Brain microvascular endothelial cell (primary cell): ENCODE measurements at regions not wholly inside any gene's neighbourhood (a gene's known extent, or its start where the extent isn't known, plus 50 kb on each side); places are given as distances from the start of the nearest gene placed in this dataset.

Source experiments
- DNase-seq: peaks from one replicate; pipeline ENCODE4 v3.0.0-alpha.2; 2020
- H3K27ac ChIP-seq: fragments of 250-450 bp; sonication (Bioruptor Pico); 2 replicates; pipeline ENCODE4 v1.5.1; 2020; ENCODE audit warnings: mild to moderate bottlenecking, moderate library complexity
- H3K27me3 ChIP-seq: fragments of 250-450 bp; sonication (Bioruptor Pico); replicated peaks from 2 replicates; pipeline ENCODE4 v1.5.1; 2020; ENCODE audit warnings: mild to moderate bottlenecking
- H3K36me3 ChIP-seq: fragments of 250-450 bp; sonication (Bioruptor Pico); replicated peaks from 2 replicates; pipeline ENCODE4 v1.5.1; 2020; ENCODE audit warnings: mild to moderate bottlenecking
- H3K4me3 ChIP-seq: 2 replicates; pipeline ENCODE4 v1.5.1; 2011; ENCODE audit warnings: low read depth, mild to moderate bottlenecking, control low read depth, low read length, moderate library complexity
- CTCF ChIP-seq: IDR thresholded peaks from 2 replicates; pipeline ENCODE4 v1.5.1; 2011; ENCODE audit warnings: low read depth, mild to moderate bottlenecking, moderate library complexity, low read length, control low read depth, inconsistent platforms; ENCODE audit errors: missing control alignments
- in situ Hi-C: cut with HindIII; loops from 2 replicates; pipeline ENCODE4 v1.10.0; 2017; ENCODE audit warnings: low sequenced_read_pairs, low pct_ligation_motif_present

DNA sequence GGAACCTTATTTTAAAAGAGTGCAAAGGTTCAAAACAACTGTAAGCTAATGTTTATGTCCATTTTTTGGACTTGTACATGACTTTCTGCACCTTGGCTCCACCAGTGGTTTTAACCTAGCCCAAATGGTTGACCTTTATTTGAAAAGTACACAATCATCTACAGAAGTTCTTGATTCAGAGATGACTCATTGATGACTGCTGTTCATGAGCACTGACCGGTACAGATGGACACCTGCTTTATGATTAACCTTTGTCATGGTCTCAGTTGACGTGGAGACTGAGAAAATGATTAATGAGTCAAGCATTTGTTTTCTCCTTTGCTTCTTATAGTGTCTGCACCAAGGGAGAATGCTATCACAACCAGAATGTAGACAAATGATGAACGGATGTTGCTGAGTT, 55.7 kb upstream of the PTER start:
- Histone ChIP-seq H3K27me3 (no peaks in the 10 kb centered on the region), H3K36me3 (no peaks in the 10 kb centered on the region), H3K4me3 (no peak overlapping the region), H3K27ac (no peak overlapping the region)
- no peak for DNase-seq
- no peak for TF ChIP-seq CTCF
- in situ Hi-C loops, result no loop called here

DNA sequence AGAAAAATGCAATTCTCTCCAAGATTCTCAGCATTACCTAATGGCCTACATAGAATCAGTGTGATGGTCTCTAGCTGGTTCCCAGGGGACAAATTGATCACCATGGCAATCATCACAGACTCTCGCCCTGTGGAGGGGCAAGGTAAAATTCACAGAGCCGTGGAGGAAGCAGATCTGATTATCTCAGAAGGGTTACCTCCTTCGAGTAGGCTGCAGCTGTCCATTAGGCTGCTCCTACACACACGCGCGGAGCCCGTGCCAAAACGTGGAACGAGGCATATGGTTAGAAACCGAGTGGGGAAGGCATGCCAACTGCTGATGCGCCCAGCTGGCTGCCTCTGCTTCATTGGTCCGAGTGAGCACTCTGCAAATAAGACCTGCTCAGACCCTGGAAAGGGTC, 52.8 kb upstream of the PTER start:
- no peaks in the 10 kb centered on the region for H3K36me3 ChIP-seq
- in situ Hi-C loops, result no loop called here
- no peaks in the 10 kb centered on the region for H3K27me3 ChIP-seq
- no peak overlapping the region for H3K4me3 ChIP-seq
- H3K27ac ChIP-seq, result no peak overlapping the region
- no peak for DNase-seq
- no peak for TF ChIP-seq CTCF

GRCh38 chr10:16386855-16387254, 50.0 kb upstream of the PTER start:
- no peak for DNase-seq
- no peak for TF ChIP-seq CTCF
- in situ Hi-C loops, result no loop called here
- Histone ChIP-seq H3K27me3 (no peaks in the 10 kb centered on the region), H3K27ac (no peak overlapping the region), H3K36me3 (no peaks in the 10 kb centered on the region), H3K4me3 (no peak overlapping the region)
